Endothelial cell of umbilical vein (primary cell): ENCODE measurements at regions not wholly inside any gene's neighbourhood (a gene's known extent, or its start where the extent isn't known, plus 50 kb on each side); places are given as distances from the start of the nearest gene placed in this dataset.

Experiments used
- BruUV-seq: library from RNA; stranded (reverse); fragments of 400-500 nt; replicated peaks from 2 replicates; lab custom pipeline; 2021; lab: Mats Ljungman, UMichigan
- CTCF ChIA-PET: fragments of 300-600, 350-600 bp; sonication (Branson Sonifier 250); formaldehyde crosslinking; loops from one replicate; lab custom pipeline; 2021; ENCODE audit warnings: antibody characterized with exemption, inconsistent platforms; lab: Charles Lee
- POLR2A ChIA-PET: fragments of 300-600, 350-600 bp; sonication (Branson Sonifier 250); formaldehyde crosslinking; loops from one replicate; lab custom pipeline; 2021; ENCODE audit warnings: antibody characterized with exemption, inconsistent platforms; lab: Charles Lee
- DNase-seq: peaks from one replicate; pipeline ENCODE4 v3.0.0-alpha.2; 2011; ENCODE audit warnings: low read depth, low spot score
- FAIRE-seq: peaks from 2 replicates; lab custom pipeline; 2011; peaks lifted over from hg19 to GRCh38; lab: Jason Lieb, UNC
- H2AFZ ChIP-seq: 2 replicates; pipeline ENCODE4 v1.6.0; 2012; ENCODE audit warnings: low read depth, low read length, control low read depth, inconsistent platforms
- H3K27ac ChIP-seq: 2 replicates; pipeline ENCODE4 v1.5.1; 2011; ENCODE audit warnings: low read depth, mild to moderate bottlenecking, control low read depth, low read length, moderate library complexity; ENCODE audit not compliant: insufficient read depth
- H3K27me3 ChIP-seq, 2 experiments: 2 replicates each; pipeline versions ENCODE4 v1.6.0 to v1.6.1; 2011; ENCODE audit warnings: low read length in 2 of 2, mixed read lengths in 1 of 2; ENCODE audit not compliant: control insufficient read depth in 2 of 2, insufficient read depth in 2 of 2
- H3K36me3 ChIP-seq, 2 experiments: 2 replicates in 1 of 2; 3 replicates in 1 of 2; pipeline ENCODE4 v1.5.1; 2011; ENCODE audit warnings: low read length in 2 of 2, mild to moderate bottlenecking in 1 of 2, moderate library complexity in 1 of 2; ENCODE audit not compliant: control insufficient read depth in 2 of 2, insufficient read depth in 2 of 2; ENCODE audit errors: extremely low read depth in 1 of 2
- H3K4me1 ChIP-seq: 3 replicates; pipeline ENCODE4 v1.5.1; 2011; ENCODE audit warnings: mild to moderate bottlenecking, low read length; ENCODE audit not compliant: control insufficient read depth, insufficient read depth; ENCODE audit errors: extremely low read depth
- H3K4me2 ChIP-seq: 2 replicates; pipeline ENCODE4 v1.6.1; 2011; ENCODE audit warnings: low read length, control low read depth, mixed read lengths; ENCODE audit not compliant: insufficient read depth
- H3K4me3 ChIP-seq, 3 experiments: fragments of 200-600 bp in 1 of 3; sonication (generic), shearing (Covaris generic) in 1 of 3; replicated peaks in 1 of 3; 2 replicates each; pipeline ENCODE4 v1.5.1; 2011 to 2016; ENCODE audit warnings: control low read depth in 3 of 3, low read length in 3 of 3, mild to moderate bottlenecking in 2 of 3, inconsistent platforms in 1 of 3, low read depth in 1 of 3, moderate library complexity in 1 of 3; ENCODE audit not compliant: insufficient read depth in 1 of 3
- H3K79me2 ChIP-seq: 2 replicates; pipeline ENCODE4 v1.6.0; 2012; ENCODE audit warnings: low read length, inconsistent platforms; ENCODE audit not compliant: control insufficient read depth, insufficient read depth
- H3K9ac ChIP-seq: replicated peaks from 2 replicates; pipeline ENCODE3; 2011; ENCODE audit warnings: low read length, control low read depth; ENCODE audit not compliant: insufficient read depth; ENCODE audit errors: extremely low read depth
- H3K9me1 ChIP-seq: replicated peaks from 3 replicates; pipeline ENCODE4 v1.6.0; 2011; ENCODE audit warnings: mild to moderate bottlenecking, low read length; ENCODE audit not compliant: control insufficient read depth, insufficient read depth; ENCODE audit errors: extremely low read depth
- H3K9me3 ChIP-seq: replicated peaks from 2 replicates; pipeline ENCODE4 v1.5.1; 2012; ENCODE audit warnings: low read length, inconsistent platforms; ENCODE audit not compliant: control insufficient read depth, insufficient read depth
- H4K20me1 ChIP-seq: replicated peaks from 2 replicates; pipeline ENCODE3; 2011; ENCODE audit warnings: mild to moderate bottlenecking, low read length; ENCODE audit not compliant: control insufficient read depth, insufficient read depth; ENCODE audit errors: extremely low read depth
- CTCF ChIP-seq, 2 donors: IDR thresholded peaks; 1 replicate in 1 of 2; 2 replicates in 1 of 2; pipeline ENCODE4 v1.5.1; 2011; ENCODE audit warnings: low read length in 2 of 2, mild to moderate bottlenecking in 2 of 2, moderate library complexity in 2 of 2, control low read depth in 1 of 2, inconsistent platforms in 1 of 2, low read depth in 1 of 2; ENCODE audit not compliant: insufficient read depth in 1 of 2; ENCODE audit errors: extremely low read depth in 1 of 2
- POLR2A ChIP-seq: IDR thresholded peaks from 2 replicates; pipeline ENCODE4 v1.6.1; 2012; ENCODE audit warnings: low read depth, mild to moderate bottlenecking, control low read depth, low read length
- dilution Hi-C: fragments of 300-500 bp; cut with MboI; formaldehyde crosslinking; loops from one replicate; pipeline ENCODE4 v1.15.0; 2019; ENCODE audit warnings: low sequenced_read_pairs; ENCODE audit not compliant: extremely low pct_ligation_motif_present
- intact Hi-C: fragments of 100-400 bp; cut with micrococcal nuclease; formaldehyde crosslinking; loops from one replicate; pipeline ENCODE4 v1.10.0; 2022

DNA sequence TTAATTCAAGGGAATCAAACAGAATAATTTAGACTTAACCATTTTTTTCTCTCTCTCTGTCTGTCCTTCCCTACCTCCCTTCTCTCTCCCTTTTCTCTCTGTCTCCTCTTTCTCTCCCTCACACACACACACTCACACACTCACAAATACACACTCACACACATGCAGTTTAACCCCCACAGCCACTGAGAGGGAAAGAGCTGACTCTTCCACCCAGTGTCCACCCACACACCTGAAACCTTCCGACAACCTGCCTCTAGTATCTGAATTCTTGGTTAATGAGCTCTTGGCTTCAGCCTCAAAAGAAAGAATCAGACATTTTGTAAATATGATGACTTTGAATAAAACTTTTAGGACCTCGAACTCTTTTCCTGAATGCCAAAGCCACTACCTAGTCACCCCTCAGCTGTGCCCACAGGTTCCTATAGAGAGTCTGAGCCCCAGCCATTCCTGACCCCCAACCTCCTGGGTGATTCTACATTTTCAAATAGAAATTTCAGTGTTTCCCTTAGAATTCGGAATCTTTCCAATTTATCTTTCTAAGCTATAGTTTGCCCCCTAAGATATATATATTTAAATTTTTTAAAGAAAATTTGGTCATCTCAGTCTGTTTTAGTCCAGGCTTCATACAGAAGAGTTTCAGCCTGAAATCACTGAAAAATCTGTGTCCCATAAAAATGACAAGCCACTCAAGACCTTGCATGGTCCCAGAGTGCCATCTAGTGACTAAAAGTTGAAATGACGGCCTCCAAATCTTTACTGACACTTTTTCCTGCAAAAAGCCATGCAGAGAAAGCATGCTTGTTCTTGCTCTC lies 202.8 kb downstream of the IPMK start:
- intact Hi-C loops = no loop called here

More for the DNA sequence above, 202.8 kb downstream of the IPMK start:
- Histone ChIP-seq H3K4me3 (no peak overlapping the region), H3K36me3 (no peaks in the 10 kb centered on the region), H3K79me2 (no peaks in the 10 kb centered on the region), H2AFZ (no peak overlapping the region), H3K4me2 (no peak overlapping the region), H3K27ac (no peak overlapping the region), H3K9me3 (no peaks in the 10 kb centered on the region), H3K4me1 (no peaks in the 10 kb centered on the region), H3K9me1 (no peaks in the 10 kb centered on the region), H3K27me3 (no peaks in the 10 kb centered on the region), H4K20me1 (no peaks in the 10 kb centered on the region), H3K9ac (no peak overlapping the region)
- TF ChIP-seq POLR2A (no peak), CTCF (IDR thresholded peaks at IDR 0.05; ENCODE audit: extremely low read depth in 1 of 2, insufficient read depth in 1 of 2, low read depth in 1 of 2, low read length in 2 of 2) (peak; percentile 30 to 38)
- BruUV-seq = no TSS peak
- POLR2A ChIA-PET = no interaction called here
- CTCF ChIA-PET = no interaction called here
- peak; percentile 23 for DNase-seq
- peak; percentile 76 for FAIRE-seq
- dilution Hi-C loops = loop anchor here (25.0 kb wide), 1 partner anchor 728 kb away; no protein-coding TSS in a partner anchor
